ENCODE measurements at regions not wholly inside any gene's neighbourhood (a gene's known extent, or its start where the extent isn't known, plus 50 kb on each side); places are given as distances from the start of the nearest gene placed in this dataset. TPM values are rescaled to one million over a fixed set of nuclear protein-coding genes. Genes with fewer than 3 reads are reported as not detected.

DNA sequence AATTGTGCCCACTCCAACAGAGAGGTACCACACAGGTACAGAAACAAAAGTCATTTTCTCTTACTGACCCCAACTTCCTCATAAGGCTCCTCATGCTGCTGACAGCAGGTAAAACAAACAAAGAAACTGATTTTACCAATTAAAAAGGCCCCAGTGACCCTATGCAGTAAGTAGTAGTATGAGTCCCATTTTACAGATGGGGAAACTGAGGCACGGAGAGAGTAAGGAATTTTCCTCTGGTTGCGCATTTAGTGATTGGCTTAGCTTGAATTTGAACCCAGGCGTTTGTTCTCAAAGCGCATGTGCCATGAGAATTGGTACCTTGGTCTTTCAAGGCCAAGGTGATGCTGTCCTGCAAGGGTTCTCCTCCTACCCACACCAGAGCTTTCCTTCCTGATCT, 66.1 kb upstream of the ZBTB40 start:
- Histone ChIP-seq H3K27me3 (ENCODE audit: control insufficient read depth in 3 of 3, insufficient read depth in 3 of 3, low read length in 3 of 3) (peaks cover 34 to 60% (median 43%) of the 10 kb centered on the region in 3 donors), H3K27ac (ENCODE audit: low read depth, low read length) (no peak overlapping the region)

DNA sequence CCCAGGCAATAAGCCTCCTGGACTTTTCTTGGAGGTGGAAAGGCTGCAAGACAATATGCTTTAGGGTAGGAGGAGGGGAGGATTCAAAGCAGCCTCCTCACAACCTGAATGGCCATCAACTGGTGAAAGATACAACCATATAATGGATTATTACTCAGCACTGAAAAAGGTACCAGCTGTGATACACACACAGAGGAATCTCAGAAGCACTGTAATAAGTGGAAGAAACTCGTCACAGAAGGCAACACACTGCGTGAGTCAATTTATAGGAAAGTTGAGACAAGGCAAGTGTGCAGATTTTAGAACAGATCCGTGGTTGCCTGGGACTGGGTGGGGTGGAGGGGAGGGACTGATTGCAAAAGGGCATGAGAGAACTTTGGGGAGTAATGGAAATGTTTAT, 64.9 kb upstream of the ZBTB40 start:
- Histone ChIP-seq H3K9me3 (ENCODE audit: control insufficient read depth in 3 of 3, low read length in 3 of 3) (no peaks in the 10 kb centered on the region), H3K4me3 (ENCODE audit: low read length in 3 of 3) (no peak overlapping the region), H3K27ac (ENCODE audit: low read depth, low read length) (no peak overlapping the region), H3K4me1 (ENCODE audit: control insufficient read depth in 3 of 3, insufficient read depth in 3 of 3, low read length in 3 of 3) (no peaks in the 10 kb centered on the region), H3K9ac (ENCODE audit: low read depth in 1 of 3, low read length in 3 of 3) (no peak overlapping the region), H3K27me3 (ENCODE audit: control insufficient read depth in 3 of 3, insufficient read depth in 3 of 3, low read length in 3 of 3) (peaks cover 39 to 66% (median 43%) of the 10 kb centered on the region in 3 donors), H3K36me3 (ENCODE audit: control insufficient read depth in 3 of 3, insufficient read depth in 3 of 3, low read length in 3 of 3) (no peaks in the 10 kb centered on the region)

More for the DNA sequence above, 66.1 kb upstream of the ZBTB40 start:
- no peaks in the 10 kb centered on the region for H3K9me3 ChIP-seq (ENCODE audit: control insufficient read depth in 3 of 3, low read length in 3 of 3)
- H3K36me3 ChIP-seq (ENCODE audit: control insufficient read depth in 3 of 3, insufficient read depth in 3 of 3, low read length in 3 of 3): no peaks in the 10 kb centered on the region
- no peak overlapping the region for H3K4me3 ChIP-seq (ENCODE audit: low read length in 3 of 3)
- H3K4me1 ChIP-seq (ENCODE audit: control insufficient read depth in 3 of 3, insufficient read depth in 3 of 3, low read length in 3 of 3): no peaks in the 10 kb centered on the region
- no peak overlapping the region for H3K9ac ChIP-seq (ENCODE audit: low read depth in 1 of 3, low read length in 3 of 3)

DNA sequence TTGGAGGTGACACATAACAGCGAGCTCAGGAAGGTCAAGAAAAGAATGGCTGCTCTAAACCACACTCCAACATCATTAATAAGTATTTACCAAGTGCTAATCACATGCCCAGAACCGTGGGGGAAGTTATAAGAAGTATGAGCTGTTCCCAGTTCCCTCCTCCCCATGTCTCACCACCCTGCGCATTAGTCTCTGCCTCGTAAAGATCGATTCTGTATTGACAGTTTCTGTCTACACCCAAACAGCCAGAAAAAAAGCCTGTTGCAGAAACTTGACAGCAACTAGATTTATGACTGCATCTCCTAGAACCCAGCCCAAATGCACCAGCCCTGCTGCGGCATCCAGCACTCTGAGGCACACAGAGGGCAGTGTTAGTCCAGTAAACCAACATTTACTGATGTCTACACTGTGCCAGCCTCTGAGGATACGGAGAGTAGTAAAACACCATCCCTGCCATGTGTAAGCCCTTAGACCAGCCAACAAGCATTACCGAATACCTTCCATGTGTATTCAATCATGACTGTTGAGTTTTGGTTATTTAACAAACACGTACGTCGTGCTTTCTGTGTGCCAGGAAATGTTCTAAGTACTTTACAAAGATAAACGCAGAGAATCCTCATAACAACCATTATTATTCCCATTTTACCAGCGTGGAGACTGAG, 63.6 kb upstream of the ZBTB40 start:
- Histone ChIP-seq H3K9ac (ENCODE audit: low read depth in 1 of 3, low read length in 3 of 3) (no peak overlapping the region), H3K36me3 (ENCODE audit: control insufficient read depth in 3 of 3, insufficient read depth in 3 of 3, low read length in 3 of 3) (no peaks in the 10 kb centered on the region), H3K27ac (ENCODE audit: low read depth, low read length) (no peak overlapping the region), H3K4me3 (ENCODE audit: low read length in 3 of 3) (no peak overlapping the region), H3K4me1 (ENCODE audit: control insufficient read depth in 3 of 3, insufficient read depth in 3 of 3, low read length in 3 of 3) (no peaks in the 10 kb centered on the region), H3K9me3 (ENCODE audit: control insufficient read depth in 3 of 3, low read length in 3 of 3) (no peaks in the 10 kb centered on the region), H3K27me3 (ENCODE audit: control insufficient read depth in 3 of 3, insufficient read depth in 3 of 3, low read length in 3 of 3) (peaks cover 36 to 61% (median 41%) of the 10 kb centered on the region in 3 donors)

DNA sequence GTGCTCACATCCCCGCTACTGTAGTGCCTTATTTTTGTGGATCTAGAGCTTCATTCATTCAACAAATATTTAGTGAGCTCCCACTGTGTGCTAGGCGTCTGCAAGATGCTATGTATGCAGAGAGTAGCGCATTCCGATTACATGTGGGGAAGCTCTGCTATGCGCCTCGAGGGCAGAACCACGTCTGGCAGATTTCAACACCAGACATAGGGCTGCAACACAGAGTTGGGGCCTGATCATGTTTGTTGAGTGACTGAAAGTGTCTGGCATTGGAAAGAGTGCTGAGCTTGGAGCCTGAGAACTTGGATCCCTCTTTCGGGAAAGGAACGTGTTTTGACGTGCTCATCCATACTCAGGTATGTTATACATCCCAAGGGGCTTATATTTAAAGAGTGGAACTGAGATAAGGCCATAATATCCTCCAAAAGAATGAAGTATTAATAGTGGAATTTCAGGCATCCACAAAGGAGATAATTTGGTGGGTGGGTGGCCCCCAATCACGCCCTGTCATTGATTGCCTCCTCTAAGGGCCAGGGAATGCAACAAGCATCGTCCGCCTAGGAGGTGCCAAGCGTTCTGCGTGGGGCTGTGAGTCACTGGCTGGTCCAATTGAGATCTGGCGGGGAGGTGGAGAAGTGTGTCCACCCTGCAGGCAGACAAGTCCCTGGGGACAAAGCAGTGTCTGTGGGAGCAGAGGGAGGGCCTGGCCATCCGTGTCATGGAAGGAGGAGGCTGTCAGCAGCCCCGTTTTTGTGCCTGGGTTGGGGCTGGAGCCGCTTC, 62.8 kb upstream of the ZBTB40 start:
- Histone ChIP-seq H3K27ac (ENCODE audit: low read depth, low read length) (no peak overlapping the region), H3K9ac (ENCODE audit: low read depth in 1 of 3, low read length in 3 of 3) (no peak overlapping the region), H3K4me1 (ENCODE audit: control insufficient read depth in 3 of 3, insufficient read depth in 3 of 3, low read length in 3 of 3) (no peaks in the 10 kb centered on the region), H3K4me3 (ENCODE audit: low read length in 3 of 3) (no peak overlapping the region), H3K27me3 (ENCODE audit: control insufficient read depth in 3 of 3, insufficient read depth in 3 of 3, low read length in 3 of 3) (peaks cover 33 to 60% (median 35%) of the 10 kb centered on the region in 3 donors), H3K36me3 (ENCODE audit: control insufficient read depth in 3 of 3, insufficient read depth in 3 of 3, low read length in 3 of 3) (no peaks in the 10 kb centered on the region), H3K9me3 (ENCODE audit: control insufficient read depth in 3 of 3, low read length in 3 of 3) (no peaks in the 10 kb centered on the region)

DNA sequence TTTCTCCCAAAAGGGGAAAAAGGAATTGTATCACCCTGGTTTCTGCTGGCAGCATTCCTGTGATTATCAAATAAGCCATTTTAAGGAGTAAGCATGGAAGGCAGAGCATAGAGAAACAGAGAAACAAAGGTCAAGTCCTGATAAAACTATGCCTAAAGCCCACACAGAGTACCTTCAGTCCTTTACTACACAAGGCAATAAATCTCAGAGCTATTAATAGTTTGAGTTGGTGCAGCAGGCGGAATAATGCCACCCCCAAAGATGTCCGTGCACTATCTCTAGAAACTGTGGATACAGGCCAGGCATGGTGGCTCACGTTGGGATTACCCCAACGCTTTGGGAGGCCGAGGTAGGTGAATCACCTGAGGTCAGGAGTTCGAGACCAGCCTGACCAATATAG, 58.1 kb upstream of the ZBTB40 start:
- Histone ChIP-seq H3K9me3 (ENCODE audit: control insufficient read depth in 3 of 3, low read length in 3 of 3) (no peaks in the 10 kb centered on the region), H3K27me3 (ENCODE audit: control insufficient read depth in 3 of 3, insufficient read depth in 3 of 3, low read length in 3 of 3) (peaks cover 12 to 39% (median 24%) of the 10 kb centered on the region in 3 donors), H3K4me1 (ENCODE audit: control insufficient read depth in 3 of 3, insufficient read depth in 3 of 3, low read length in 3 of 3) (no peaks in the 10 kb centered on the region), H3K9ac (ENCODE audit: low read depth in 1 of 3, low read length in 3 of 3) (no peak overlapping the region), H3K4me3 (ENCODE audit: low read length in 3 of 3) (no peak overlapping the region), H3K36me3 (ENCODE audit: control insufficient read depth in 3 of 3, insufficient read depth in 3 of 3, low read length in 3 of 3) (no peaks in the 10 kb centered on the region), H3K27ac (ENCODE audit: low read depth, low read length) (no peak overlapping the region)

DNA sequence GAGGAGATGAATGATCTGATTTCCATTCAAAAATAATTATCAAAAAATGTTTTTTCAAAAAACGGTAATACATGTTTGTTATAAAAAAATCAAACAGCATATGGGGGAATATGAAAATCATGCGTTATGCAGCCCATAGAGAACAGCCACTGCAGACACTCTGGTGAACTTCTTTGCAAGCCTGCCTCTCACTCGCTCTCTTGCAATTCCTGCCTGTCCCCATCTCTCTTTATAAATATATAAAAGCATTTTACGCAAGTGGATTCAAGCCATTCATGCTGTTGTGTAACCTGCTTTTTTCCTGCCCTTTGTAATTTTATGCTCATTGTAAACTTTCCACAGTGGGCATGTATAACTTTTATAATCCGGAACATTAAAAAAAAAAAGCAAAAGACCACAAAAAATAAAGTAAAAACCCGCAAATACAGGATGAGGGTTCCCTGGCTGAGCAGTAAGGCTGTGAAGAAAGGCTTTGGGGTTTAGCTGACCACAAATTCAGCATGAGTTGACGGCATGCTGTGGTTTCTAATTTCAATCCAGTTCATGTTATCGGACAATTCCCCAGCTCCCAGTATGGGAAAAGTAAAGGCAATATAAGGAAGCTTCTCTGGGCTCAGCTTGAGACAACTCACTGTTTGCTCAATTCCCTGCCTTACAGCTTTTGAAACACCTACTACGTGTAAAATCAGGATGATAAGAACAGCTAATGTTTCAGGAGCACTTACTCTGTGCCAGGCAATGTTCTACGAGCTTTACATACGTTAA, 52.8 kb upstream of the ZBTB40 start:
- Histone ChIP-seq H3K9me3 (ENCODE audit: control insufficient read depth in 3 of 3, low read length in 3 of 3) (no peaks in the 10 kb centered on the region), H3K27me3 (ENCODE audit: control insufficient read depth in 3 of 3, insufficient read depth in 3 of 3, low read length in 3 of 3) (peaks cover 25 to 35% (median 33%) of the 10 kb centered on the region in 3 donors), H3K9ac (ENCODE audit: low read depth in 1 of 3, low read length in 3 of 3) (no peak overlapping the region)

DNA sequence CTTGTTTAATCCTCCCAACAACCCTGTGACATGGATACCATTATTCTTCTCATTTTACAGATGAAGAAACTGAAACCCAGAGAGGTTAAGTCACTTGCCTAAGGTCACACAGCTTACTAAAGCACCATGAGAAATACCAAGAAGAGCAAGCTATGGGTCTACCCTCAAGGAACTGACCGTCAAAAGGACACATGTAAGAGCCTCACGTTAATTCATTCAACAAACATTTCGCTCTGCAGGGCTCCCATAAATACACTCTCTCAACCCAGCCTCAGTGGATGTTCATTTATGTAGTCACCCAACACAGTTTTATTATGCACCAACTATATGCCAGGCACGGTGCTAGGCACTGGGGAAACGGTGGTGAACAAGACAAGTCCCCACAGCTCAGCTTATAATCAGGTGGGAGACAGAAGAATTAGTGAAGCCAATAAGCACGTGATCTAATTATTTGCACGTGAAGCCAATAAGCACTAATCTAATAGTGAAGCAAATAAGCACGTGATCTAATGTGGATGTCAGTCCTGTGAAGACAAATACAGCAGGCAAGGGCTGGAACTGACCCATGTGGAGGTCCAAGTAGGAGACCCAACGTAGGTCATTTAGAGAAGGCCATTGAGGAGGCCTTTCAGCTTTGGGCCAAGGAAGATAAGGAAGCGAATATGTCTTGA, 52.1 kb upstream of the ZBTB40 start:
- Histone ChIP-seq H3K36me3 (ENCODE audit: control insufficient read depth in 3 of 3, insufficient read depth in 3 of 3, low read length in 3 of 3) (no peaks in the 10 kb centered on the region), H3K27me3 (ENCODE audit: control insufficient read depth in 3 of 3, insufficient read depth in 3 of 3, low read length in 3 of 3) (peaks cover 30 to 39% (median 38%) of the 10 kb centered on the region in 3 donors), H3K4me3 (ENCODE audit: low read length in 3 of 3) (no peak overlapping the region), H3K27ac (ENCODE audit: low read depth, low read length) (no peak overlapping the region), H3K4me1 (ENCODE audit: control insufficient read depth in 3 of 3, insufficient read depth in 3 of 3, low read length in 3 of 3) (no peaks in the 10 kb centered on the region), H3K9me3 (ENCODE audit: control insufficient read depth in 3 of 3, low read length in 3 of 3) (no peaks in the 10 kb centered on the region), H3K9ac (ENCODE audit: low read depth in 1 of 3, low read length in 3 of 3) (no peak overlapping the region)

More for the DNA sequence above, 52.8 kb upstream of the ZBTB40 start:
- no peaks in the 10 kb centered on the region for H3K36me3 ChIP-seq (ENCODE audit: control insufficient read depth in 3 of 3, insufficient read depth in 3 of 3, low read length in 3 of 3)
- H3K4me1 ChIP-seq (ENCODE audit: control insufficient read depth in 3 of 3, insufficient read depth in 3 of 3, low read length in 3 of 3): no peaks in the 10 kb centered on the region
- H3K4me3 ChIP-seq (ENCODE audit: low read length in 3 of 3): no peak overlapping the region
- H3K27ac ChIP-seq (ENCODE audit: low read depth, low read length): no peak overlapping the region

Small RNA genes in the stretch of these regions (small RNA-seq; reads per million reads assigned to genes)
- not detected for gene MIR4418
